Erythroblast (primary cell): ENCODE measurements at regions not wholly inside any gene's neighbourhood (a gene's known extent, or its start where the extent isn't known, plus 50 kb on each side); places are given as distances from the start of the nearest gene placed in this dataset.

Experiments used
- DNase-seq, 2 experiments: peaks; one replicate each; lab custom pipeline; 2025; lab: John Stamatoyannopoulos, UW
- GATA1 ChIP-seq: IDR thresholded peaks from 2 replicates; pipeline ENCODE4 v1.6.1; 2011; ENCODE audit warnings: low read depth, mild to moderate bottlenecking, control low read depth, low read length, moderate library complexity
- POLR2A ChIP-seq: IDR thresholded peaks from 2 replicates; pipeline ENCODE4 v1.6.1; 2011; ENCODE audit warnings: mild to moderate bottlenecking, low read length

GRCh38 chr1:59013928-59014279 lies 230.1 kb upstream of the JUN start:
- DNase-seq, result no peak
- TF ChIP-seq POLR2A (no peak), GATA1 (no peak)

DNA sequence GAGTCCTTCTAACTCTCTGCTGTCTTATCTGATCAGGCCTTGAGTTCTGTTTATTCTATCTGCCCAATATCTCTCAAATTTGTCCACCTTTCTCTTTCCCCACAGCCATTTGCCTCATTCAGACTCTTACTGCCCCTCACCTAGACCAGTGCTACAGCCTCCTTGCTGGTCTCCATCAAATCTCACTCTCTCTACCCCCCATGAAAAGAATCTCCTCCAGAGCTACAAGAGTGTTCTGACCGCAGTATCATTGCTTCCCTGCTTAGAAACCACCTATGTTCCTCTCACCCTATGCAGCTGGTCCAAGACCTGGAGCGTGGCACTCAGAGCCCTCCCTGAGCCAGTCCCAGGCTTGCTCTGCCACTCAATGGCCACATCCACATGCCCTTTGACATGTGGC lies 231.0 kb upstream of the JUN start:
- TF ChIP-seq GATA1 (no peak), POLR2A (no peak)
- DNase-seq, result no peak

GRCh38 chr1:59015708-59016107 lies 231.9 kb upstream of the JUN start:
- DNase-seq, result no peak
- TF ChIP-seq POLR2A, result no peak
- no peak for TF ChIP-seq GATA1

GRCh38 chr1:59016390-59016789 lies 232.5 kb upstream of the JUN start:
- no peak for TF ChIP-seq POLR2A
- TF ChIP-seq GATA1, result no peak
- no peak for DNase-seq

DNA sequence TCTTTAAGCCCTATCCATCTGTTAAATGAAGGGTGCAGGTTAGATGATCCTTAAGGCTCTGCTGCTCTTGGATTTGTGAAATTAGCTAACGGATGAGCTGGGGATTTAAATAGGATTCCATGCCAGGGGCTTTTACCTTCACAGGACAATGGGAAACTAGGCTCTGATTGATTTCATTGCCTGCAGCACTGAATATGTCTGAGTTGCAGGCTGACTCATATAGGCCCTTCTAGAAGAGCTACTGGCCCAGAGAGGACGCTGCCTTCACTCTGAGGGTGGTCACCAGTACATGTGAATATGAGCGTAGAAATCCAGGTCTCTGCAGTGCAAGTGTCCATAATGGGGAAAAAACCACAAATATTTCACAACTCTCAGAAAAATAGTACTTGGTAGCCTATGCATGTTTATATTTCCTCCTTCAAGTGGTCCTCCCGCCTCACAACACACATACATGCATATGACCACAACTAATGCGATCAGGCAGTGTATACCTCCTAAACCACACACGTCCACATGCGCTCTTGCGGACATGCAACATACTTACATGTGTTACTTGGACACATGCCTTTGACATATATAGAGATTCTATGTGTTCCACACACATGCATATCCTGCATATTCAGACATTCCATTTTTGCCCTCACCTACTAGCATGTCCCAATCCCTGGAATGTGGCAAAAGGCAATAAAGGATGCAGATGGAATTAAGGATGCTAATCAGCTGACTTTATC lies 233.8 kb upstream of the JUN start:
- TF ChIP-seq POLR2A (no peak), GATA1 (no peak)
- DNase-seq, result no peak

- no peak for DNase-seq
- TF ChIP-seq GATA1 (no peak), POLR2A (no peak)
Observed at GRCh38 chr1:59018446-59018845, 234.6 kb upstream of the JUN start.

GRCh38 chr1:59018860-59019259 lies 235.0 kb upstream of the JUN start:
- no peak for DNase-seq
- TF ChIP-seq GATA1 (no peak), POLR2A (no peak)

DNA sequence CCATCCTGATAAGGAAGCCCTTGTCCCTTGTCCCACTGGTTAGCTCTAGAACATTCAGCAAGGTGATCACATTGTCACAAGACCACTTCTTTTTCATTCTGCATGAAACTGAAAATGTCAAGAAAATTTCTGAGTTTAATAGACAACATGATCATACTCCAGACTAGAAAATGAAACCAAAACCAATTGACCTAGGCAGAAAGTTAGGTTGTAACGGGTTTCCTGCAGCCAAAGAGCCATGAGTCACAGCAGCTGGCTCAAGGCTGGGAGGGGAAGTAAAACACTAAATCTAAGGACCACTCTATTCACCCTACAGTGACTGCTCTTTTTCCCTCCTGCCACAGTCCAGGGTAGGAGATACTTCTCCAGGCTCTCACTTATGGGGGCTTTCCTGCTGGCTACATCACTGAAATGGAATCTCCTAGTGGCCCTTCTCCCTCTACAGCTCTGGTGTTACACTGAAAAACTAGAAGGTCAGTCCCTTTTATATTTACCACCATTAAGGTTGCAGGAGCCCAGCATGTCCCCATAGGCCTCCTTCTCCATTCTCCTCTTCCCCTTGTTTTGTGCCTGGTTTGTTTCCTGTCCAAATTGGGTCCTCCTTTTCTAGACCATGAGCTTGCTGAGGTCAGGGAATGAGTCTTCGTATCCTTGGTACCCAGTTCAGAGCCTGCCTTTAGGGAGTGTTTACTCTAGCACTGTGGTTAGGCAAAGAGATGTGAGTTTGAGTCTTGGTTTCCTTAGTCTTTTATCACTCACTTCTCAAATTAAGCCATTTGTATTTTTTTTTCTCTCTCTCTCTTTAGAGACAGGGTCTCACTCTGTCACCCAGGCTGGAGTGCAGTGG lies 236.5 kb upstream of the JUN start:
- peak; percentile 27 to 58 for DNase-seq
- no peak for TF ChIP-seq POLR2A
- no peak for TF ChIP-seq GATA1

DNA sequence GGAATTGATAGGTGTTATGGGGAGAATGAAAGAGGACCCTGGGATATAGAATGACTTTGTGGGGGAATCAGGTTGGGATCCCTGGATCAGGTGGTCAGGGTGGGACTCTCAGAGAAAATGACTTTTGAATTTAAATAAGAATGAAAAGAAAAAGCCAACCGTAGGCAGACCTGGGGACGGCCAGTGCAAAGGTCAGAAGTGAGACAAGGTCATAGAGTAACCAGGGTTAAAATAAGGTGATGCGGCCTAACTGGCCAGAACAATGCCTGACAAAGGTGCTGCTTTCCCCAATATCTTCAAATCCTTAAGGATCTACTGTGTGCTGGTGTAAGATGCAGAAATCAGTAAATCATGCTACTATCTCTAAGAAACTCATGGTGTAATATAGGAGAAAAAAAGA lies 238.4 kb upstream of the JUN start:
- TF ChIP-seq GATA1, result no peak
- no peak for DNase-seq

- no peak for DNase-seq
- TF ChIP-seq POLR2A (no peak), GATA1 (no peak)
Observed at GRCh38 chr1:59022799-59023198, 239.0 kb upstream of the JUN start.

DNA sequence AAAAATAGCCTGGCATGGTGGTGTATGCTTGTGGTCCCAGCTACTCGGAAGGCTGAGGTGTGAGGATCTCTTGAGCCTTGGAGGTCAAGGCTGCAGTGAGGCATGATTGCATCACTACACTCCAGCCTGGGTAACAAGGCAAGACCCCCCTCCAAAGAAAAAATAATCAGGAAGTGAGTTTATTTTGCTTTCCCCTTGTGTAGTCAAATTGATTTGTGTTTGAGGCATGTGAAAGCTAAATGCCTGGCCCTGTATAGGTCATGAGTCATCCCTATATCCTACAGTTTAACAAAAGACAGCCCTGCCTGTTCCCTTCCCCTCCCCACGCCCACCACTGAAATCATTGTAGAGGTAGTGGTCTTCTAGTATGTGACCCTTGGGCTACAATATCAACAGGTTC lies 241.4 kb upstream of the JUN start:
- TF ChIP-seq GATA1 (no peak), POLR2A (no peak)
- no peak for DNase-seq

GRCh38 chr1:59025898-59026426 lies 242.1 kb upstream of the JUN start:
- no peak for TF ChIP-seq GATA1
- no peak for TF ChIP-seq POLR2A
- no peak for DNase-seq

- TF ChIP-seq GATA1, result no peak
- no peak for DNase-seq
Observed at GRCh38 chr1:59026472-59026948, 242.7 kb upstream of the JUN start.

DNA sequence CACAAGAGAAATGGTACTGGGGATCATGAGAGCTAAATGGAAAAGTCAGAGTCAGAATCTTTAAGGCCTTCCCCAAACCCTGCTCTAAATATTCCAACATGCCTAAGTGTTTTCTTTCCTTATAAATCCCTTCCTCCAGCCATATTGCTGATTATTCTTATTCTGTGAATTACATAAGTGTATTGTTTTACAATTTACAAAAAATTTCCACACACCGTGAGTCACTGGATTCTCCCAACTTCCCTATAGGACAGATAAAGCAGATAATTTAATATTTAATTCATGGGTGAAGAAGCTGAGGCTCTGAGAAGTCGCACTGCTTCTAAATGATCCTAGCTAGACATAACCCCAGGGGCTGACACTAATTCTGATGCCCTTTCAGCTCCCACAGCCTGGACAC lies 243.3 kb upstream of the JUN start:
- TF ChIP-seq GATA1, result no peak
- no peak for TF ChIP-seq POLR2A
- no peak for DNase-seq

DNA sequence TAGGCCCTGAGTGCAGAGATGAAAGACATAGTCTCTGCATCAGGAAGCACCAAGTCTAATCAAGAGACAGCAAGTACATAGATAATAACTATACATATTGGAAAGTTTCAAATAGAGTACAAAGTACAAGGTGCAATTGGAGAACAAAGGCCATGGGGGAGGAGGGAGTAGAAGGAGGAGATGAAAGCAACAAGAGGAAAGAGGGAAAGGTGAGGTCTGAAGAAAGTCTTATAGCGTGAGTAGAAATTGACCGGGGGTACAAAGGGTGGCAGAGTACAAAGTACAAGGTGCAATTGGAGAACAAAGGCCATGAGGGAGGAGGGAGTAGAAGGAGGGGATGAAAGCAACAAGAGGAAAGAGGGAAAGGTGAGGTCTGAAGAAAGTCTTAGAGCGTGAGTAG lies 244.2 kb upstream of the JUN start:
- DNase-seq, result no peak
- TF ChIP-seq POLR2A, result no peak
- TF ChIP-seq GATA1, result no peak
